GM19438 (cell line): ENCODE measurements at regions not wholly inside any gene's neighbourhood (a gene's known extent, or its start where the extent isn't known, plus 50 kb on each side); places are given as distances from the start of the nearest gene placed in this dataset.

Experiments
- ATAC-seq: cut with Tn5 transposase; IDR thresholded peaks from one replicate; pipeline ENCODE4 v1.9.1; 2021; ENCODE audit warnings: low read depth; ENCODE audit not compliant: unreplicated experiment

- no peak for ATAC-seq
Observed at GRCh38 chr10:130725474-130725970, 586.0 kb downstream of the TCERG1L start.

- no peak for ATAC-seq
Observed at GRCh38 chr10:130726996-130727725, 584.4 kb downstream of the TCERG1L start.

- no peak for ATAC-seq
Observed at GRCh38 chr10:130727766-130728490, 583.6 kb downstream of the TCERG1L start.

- ATAC-seq = no peak
Observed at GRCh38 chr10:130728531-130729215, 582.8 kb downstream of the TCERG1L start.

- no peak for ATAC-seq
Observed at GRCh38 chr10:130729876-130730275, 581.6 kb downstream of the TCERG1L start.

- no peak for ATAC-seq
Observed at GRCh38 chr10:130737186-130737585, 574.3 kb downstream of the TCERG1L start.

- no peak for ATAC-seq
Observed at GRCh38 chr10:130737621-130738020, 573.9 kb downstream of the TCERG1L start.

- no peak for ATAC-seq
Observed at GRCh38 chr10:130739016-130739756, 572.3 kb downstream of the TCERG1L start.

GRCh38 chr10:130739757-130740145 is 571.8 kb downstream of the TCERG1L start:
- ATAC-seq = no peak

- ATAC-seq = no peak
Observed at GRCh38 chr10:130740166-130740565, 571.4 kb downstream of the TCERG1L start.

GRCh38 chr10:130740915-130741750 is 570.4 kb downstream of the TCERG1L start:
- no peak for ATAC-seq

GRCh38 chr10:130741901-130742855 is 569.3 kb downstream of the TCERG1L start:
- no peak for ATAC-seq

- ATAC-seq = no peak
Observed at GRCh38 chr10:130742941-130743675, 568.4 kb downstream of the TCERG1L start.

GRCh38 chr10:130743751-130744271 is 567.7 kb downstream of the TCERG1L start:
- ATAC-seq = no peak

GRCh38 chr10:130744631-130745030 is 566.9 kb downstream of the TCERG1L start:
- no peak for ATAC-seq

GRCh38 chr10:130745251-130745650 is 566.3 kb downstream of the TCERG1L start:
- ATAC-seq = no peak

- no peak for ATAC-seq
Observed at GRCh38 chr10:130745821-130746220, 565.7 kb downstream of the TCERG1L start.

- ATAC-seq = no peak
Observed at GRCh38 chr10:130746311-130746710, 565.2 kb downstream of the TCERG1L start.
